ENCODE measurements at regions not wholly inside any gene's neighbourhood (a gene's known extent, or its start where the extent isn't known, plus 50 kb on each side); places are given as distances from the start of the nearest gene placed in this dataset.

DNA sequence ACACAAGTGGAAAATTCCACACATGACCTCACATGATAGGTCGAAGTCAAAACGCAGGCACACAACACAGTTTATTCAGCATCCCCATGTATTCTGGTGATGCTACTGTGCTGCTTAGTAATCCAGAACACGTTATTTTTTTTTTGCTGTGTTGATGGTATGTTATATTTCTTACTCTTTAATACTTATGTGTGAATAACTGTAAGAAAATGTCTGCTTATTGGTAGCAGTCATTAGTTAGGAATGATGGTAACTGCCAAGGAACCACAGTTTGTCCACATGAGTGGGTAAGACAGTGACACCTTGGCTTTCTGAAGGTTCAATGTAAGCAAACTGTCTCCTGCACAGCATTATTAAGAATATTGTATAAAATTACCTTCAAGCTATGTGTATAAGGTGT is 107.7 kb upstream of the DAPK1 start:
- no peak overlapping the region for H3K4me3 ChIP-seq
- intact Hi-C loops (cut with DNase I; ENCODE audit: low total_unique reads): no loop called here
- no peaks in the 10 kb centered on the region for H3K9me3 ChIP-seq
- H3K4me1 ChIP-seq: no peaks in the 10 kb centered on the region
- TF ChIP-seq, protein P1, sequence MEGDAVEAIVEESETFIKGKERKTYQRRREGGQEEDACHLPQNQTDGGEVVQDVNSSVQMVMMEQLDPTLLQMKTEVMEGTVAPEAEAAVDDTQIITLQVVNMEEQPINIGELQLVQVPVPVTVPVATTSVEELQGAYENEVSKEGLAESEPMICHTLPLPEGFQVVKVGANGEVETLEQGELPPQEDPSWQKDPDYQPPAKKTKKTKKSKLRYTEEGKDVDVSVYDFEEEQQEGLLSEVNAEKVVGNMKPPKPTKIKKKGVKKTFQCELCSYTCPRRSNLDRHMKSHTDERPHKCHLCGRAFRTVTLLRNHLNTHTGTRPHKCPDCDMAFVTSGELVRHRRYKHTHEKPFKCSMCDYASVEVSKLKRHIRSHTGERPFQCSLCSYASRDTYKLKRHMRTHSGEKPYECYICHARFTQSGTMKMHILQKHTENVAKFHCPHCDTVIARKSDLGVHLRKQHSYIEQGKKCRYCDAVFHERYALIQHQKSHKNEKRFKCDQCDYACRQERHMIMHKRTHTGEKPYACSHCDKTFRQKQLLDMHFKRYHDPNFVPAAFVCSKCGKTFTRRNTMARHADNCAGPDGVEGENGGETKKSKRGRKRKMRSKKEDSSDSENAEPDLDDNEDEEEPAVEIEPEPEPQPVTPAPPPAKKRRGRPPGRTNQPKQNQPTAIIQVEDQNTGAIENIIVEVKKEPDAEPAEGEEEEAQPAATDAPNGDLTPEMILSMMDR (IDR thresholded peaks at IDR 0.05): no peak
- no peak for TF ChIP-seq POLR2A (IDR thresholded peaks at IDR 0.05)
- no peak for DNase-seq
- no peak overlapping the region for H3K27ac ChIP-seq
- no peaks in the 10 kb centered on the region for H3K27me3 ChIP-seq
- no peaks in the 10 kb centered on the region for H3K36me3 ChIP-seq

DNA sequence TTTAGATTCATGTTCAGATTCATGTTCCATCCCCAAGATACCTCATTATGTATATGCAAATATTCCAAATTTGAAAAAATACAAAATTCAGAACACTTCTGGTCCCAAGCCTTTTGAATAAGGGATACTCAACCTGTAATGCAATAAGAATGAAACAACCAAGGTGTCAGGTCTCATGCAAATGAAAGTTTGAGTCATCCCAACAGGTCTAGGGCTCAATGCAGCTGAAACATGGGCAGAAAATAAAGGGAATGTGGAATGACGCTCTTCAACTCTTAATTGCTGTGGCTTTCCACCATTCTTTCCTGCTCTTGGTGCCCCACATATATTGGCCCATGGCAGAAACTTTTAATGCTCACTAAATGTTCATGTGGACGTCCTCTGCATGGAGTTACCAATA is 107.3 kb upstream of the DAPK1 start:
- intact Hi-C loops (cut with DNase I; ENCODE audit: low total_unique reads): no loop called here
- TF ChIP-seq, protein P1 (IDR thresholded peaks at IDR 0.05): no peak
- TF ChIP-seq POLR2A (IDR thresholded peaks at IDR 0.05): no peak
- no peaks in the 10 kb centered on the region for H3K27me3 ChIP-seq

DNA sequence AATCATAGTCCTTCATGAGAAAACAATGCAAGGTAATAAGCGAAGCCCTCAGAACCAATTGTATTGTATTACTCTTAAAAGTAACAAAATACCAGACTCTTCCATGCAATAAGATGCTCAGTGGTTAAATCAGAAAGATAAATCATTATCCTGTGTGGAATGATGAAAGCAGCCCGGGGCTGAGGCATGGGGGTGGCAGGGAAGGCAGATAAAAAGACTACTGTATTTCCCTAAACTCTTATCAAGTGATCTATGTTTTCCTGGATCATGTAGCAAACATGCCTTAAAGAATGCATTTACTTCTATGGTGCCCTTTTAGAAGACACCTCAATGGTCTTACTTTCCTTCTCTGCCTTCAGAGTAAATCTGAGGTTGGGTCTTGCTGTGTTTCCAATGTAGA is 105.6 kb upstream of the DAPK1 start:
- no peak for TF ChIP-seq POLR2A (IDR thresholded peaks at IDR 0.05)
- TF ChIP-seq, protein P1 (IDR thresholded peaks at IDR 0.05): no peak
- H3K9me3 ChIP-seq: no peaks in the 10 kb centered on the region
- no peak for DNase-seq
- H3K27ac ChIP-seq: no peak overlapping the region
- H3K27me3 ChIP-seq: no peaks in the 10 kb centered on the region
- no peaks in the 10 kb centered on the region for H3K36me3 ChIP-seq
- intact Hi-C loops (cut with DNase I; ENCODE audit: low total_unique reads): no loop called here
- no peaks in the 10 kb centered on the region for H3K4me1 ChIP-seq
- no peak overlapping the region for H3K4me3 ChIP-seq

More for the DNA sequence above, 107.3 kb upstream of the DAPK1 start:
- H3K36me3 ChIP-seq: no peaks in the 10 kb centered on the region
- no peaks in the 10 kb centered on the region for H3K4me1 ChIP-seq
- no peaks in the 10 kb centered on the region for H3K9me3 ChIP-seq
- H3K27ac ChIP-seq: no peak overlapping the region
- DNase-seq: no peak
- no peak overlapping the region for H3K4me3 ChIP-seq

GRCh38 chr9:87393706-87394230 is 103.9 kb upstream of the DAPK1 start:
- intact Hi-C loops (cut with DNase I; ENCODE audit: low total_unique reads): no loop called here
- Histone ChIP-seq H3K27ac (no peak overlapping the region), H3K9me3 (no peaks in the 10 kb centered on the region), H3K36me3 (no peaks in the 10 kb centered on the region), H3K4me1 (no peaks in the 10 kb centered on the region), H3K27me3 (no peaks in the 10 kb centered on the region), H3K4me3 (no peak overlapping the region)
- no peak for TF ChIP-seq POLR2A (IDR thresholded peaks at IDR 0.05)
- TF ChIP-seq, protein P1 (IDR thresholded peaks at IDR 0.05): no peak
- DNase-seq: no peak

DNA sequence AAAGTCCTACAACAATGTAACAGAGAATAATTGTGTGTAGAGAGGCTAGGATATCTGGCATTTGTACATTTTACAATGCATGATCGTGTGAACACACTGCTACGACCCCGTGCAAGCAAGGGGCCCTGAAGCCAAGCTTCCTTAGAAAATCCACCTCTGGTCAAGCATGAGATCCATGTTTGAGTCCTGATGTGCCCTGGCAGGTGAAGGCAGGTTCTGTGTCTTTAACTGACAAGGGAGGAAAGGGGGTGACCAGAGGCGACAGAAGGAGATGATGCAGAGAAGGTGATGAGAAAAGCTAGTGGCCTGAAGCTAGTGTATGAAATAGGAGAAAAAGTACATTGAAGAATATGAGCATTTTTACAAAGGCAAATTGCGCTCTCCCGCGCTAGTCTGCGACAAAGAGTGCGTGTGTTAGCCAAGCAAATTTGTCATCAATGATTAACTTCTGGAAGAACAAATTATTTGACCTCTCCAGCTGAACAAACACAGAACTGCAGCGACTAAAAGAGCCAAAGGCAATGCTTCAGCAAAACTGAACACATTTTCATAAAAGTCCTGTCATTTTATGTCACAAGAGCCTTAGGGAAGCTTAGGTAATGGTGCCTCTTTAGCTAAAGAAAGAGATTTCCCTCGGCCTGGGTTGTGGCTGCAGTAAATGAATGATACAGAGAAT is 101.7 kb upstream of the DAPK1 start:
- Histone ChIP-seq H3K36me3 (no peaks in the 10 kb centered on the region), H3K9me3 (no peaks in the 10 kb centered on the region), H3K27me3 (no peaks in the 10 kb centered on the region), H3K4me3 (no peak overlapping the region), H3K4me1 (no peaks in the 10 kb centered on the region), H3K27ac (no peak overlapping the region)
- no peak for DNase-seq
- TF ChIP-seq, protein P1 (IDR thresholded peaks at IDR 0.05): no peak
- no peak for TF ChIP-seq POLR2A (IDR thresholded peaks at IDR 0.05)
- intact Hi-C loops (cut with DNase I; ENCODE audit: low total_unique reads): no loop called here
